Myocyte (in vitro differentiated cells): ENCODE measurements at regions not wholly inside any gene's neighbourhood (a gene's known extent, or its start where the extent isn't known, plus 50 kb on each side); places are given as distances from the start of the nearest gene placed in this dataset.

Experiments used
- DNase-seq: peaks from one replicate; pipeline ENCODE4 v3.0.0-alpha.2; 2012; ENCODE audit warnings: low read depth

DNA sequence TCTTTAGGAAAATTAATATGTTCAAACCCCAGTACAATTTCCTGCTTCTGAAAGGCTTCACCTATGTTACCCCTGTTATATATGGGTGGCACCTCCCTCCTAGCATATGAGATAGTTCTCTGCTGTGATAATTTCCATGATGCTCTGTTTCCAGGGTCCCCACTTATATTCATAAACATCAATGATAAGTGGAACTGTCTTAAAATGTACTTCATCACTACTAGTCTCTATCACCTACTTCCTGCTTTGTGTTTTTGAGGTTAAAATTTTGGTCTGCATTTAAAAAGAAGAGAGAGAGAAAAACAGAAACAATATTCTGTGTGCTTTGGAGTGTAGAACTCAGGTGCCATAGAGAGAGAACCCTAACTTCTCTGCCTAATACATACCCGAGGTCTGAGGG, 234.7 kb downstream of the HTR1A start:
- no peak for DNase-seq

- DNase-seq, result no peak
These were observed 235.7 kb downstream of the HTR1A start for GRCh38 chr5:63726496-63726895.

- DNase-seq, result no peak
These were observed 243.1 kb downstream of the HTR1A start for GRCh38 chr5:63719147-63719546.

- no peak for DNase-seq
These were observed 262.0 kb downstream of the HTR1A start for GRCh38 chr5:63700241-63700640.

GRCh38 chr5:63697811-63698210, 264.4 kb downstream of the HTR1A start:
- DNase-seq, result no peak

DNA sequence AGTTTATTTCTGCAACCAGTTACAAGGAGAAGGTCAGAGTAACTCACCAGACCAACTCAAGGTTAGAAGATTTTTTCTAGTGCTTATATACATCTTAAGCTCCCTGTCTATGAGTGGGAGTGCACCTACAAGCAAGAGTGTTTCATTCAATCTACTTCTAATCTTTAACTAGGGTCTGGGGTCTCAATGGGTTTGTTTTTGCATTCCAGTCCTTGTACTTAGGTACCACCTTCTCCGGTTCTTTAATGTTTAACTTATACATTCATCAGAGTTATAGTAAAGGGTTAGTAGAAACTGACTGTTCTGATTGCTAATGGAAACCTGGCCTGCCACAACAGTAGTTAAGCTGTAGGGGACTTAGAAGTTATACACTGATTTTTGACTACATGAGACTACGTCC, 271.7 kb downstream of the HTR1A start:
- no peak for DNase-seq

DNA sequence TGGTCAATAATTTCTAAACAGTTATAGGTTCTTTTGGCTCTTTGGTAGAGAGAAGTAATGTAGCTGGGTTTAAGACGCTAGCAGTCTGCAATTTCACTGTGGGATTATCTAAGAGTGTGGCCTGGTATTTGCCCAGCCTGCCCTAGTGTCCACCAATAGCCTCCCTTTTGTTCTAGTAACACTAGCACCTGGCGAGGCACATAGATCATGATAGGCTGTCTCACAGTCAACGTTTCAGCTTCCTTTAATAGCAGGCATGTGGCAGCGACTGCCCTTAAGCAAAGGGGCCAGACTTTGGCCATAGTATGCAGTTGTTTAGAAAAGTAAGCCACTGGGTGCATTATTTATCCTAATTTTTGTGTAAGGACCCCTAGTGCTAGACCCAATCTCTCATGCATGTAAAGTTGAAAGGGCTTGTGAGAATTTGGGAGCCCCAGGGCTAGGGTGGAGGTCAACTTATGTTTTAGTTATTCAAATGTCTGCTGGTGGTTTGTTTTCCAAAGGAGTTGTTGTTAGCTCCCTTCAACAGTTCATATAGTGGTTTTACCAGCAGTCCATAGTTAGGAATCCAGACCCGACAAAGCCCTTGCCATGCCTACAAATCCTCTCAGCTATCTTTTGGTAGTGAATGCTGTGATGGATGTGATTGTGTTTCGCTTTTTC, 274.3 kb downstream of the HTR1A start:
- DNase-seq, result no peak

GRCh38 chr5:63686938-63687337, 275.3 kb downstream of the HTR1A start:
- DNase-seq, result no peak

- no peak for DNase-seq
These were observed 276.1 kb downstream of the HTR1A start for GRCh38 chr5:63686181-63686580.

GRCh38 chr5:63685454-63685853, 276.8 kb downstream of the HTR1A start:
- no peak for DNase-seq

- no peak for DNase-seq
These were observed 287.4 kb downstream of the HTR1A start for GRCh38 chr5:63674881-63675280.

GRCh38 chr5:63655043-63655442, 307.2 kb downstream of the HTR1A start:
- DNase-seq, result no peak

DNA sequence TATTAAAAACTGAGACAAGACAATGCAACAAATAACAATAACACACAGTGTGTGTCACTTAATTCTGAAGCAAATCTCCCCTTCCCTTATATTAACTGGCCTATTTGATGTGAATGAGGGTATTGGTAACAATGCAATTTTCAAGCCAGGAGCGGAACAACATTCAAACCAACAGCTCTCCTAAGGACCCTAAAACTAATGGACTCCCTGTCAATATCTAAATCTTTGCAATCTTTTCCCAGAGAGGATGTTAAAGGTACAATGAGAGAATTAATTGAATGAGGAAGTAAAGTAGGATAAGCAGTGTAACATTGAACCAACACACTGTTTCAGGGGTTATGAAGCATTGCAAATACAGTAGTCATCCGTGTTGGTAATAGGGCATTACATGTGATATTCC, 311.7 kb downstream of the HTR1A start:
- no peak for DNase-seq

- no peak for DNase-seq
These were observed 313.9 kb downstream of the HTR1A start for GRCh38 chr5:63648376-63648775.

GRCh38 chr5:63629951-63630630, 332.2 kb downstream of the HTR1A start:
- no peak for DNase-seq

DNA sequence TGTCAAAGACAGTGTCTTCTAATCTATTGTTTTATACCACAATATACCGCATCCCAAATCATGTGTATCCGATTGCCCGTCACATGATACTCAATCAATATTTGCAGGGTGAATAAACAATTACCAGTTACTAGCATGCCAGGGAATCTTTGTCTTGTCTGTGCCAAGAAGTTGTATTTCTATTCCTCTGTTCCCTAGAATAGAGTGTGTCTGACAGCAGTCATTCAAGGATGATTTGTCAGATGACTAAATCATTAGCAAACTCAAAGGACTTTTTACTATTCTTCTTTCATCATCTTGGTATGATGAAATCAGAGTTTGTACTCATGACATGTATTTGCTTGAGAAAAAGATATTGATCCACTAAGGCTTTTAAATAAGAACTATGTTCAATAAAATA, 348.8 kb downstream of the HTR1A start:
- DNase-seq, result no peak

DNA sequence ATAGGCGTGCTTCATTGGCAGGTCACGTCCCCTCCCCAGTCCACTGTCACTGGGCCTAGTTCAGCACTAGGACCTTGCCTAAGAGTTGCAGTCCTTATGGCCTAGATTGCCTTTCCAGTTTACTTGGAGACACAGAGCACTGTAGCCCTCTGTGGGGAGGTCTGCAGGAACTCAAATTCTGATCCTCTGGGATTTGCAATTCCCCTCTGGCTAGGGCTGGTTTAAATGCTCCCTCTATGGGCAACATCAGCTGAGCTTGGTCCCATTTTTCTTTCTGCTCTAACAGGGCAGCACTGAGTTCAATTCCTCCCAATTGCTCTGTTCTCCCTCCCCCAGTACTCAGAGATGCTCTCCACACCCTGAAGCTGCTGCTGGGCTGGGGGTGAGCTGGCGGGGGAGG, 358.2 kb downstream of the HTR1A start:
- no peak for DNase-seq

- DNase-seq, result no peak
These were observed 359.3 kb downstream of the HTR1A start for GRCh38 chr5:63602971-63603370.

DNA sequence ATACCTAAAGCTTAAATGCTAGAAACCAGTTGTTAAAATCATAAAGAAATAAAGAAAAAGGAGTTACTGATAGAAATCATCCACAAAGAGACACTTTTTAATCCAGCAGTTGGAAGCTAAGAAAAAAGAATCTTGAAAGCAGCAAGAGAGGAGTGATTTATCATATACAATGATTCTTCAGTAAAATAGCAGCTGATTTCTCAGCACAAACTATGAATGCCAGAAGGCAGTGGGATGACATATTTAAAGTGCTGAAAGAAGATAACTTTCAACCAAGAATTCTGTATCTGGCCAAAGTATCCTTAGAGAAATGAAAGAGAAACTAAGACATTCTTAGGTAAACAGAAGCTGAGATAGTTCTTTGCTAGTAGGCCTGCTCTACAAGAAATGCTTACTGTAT, 366.0 kb downstream of the HTR1A start:
- no peak for DNase-seq

- DNase-seq, result no peak
These were observed 388.9 kb downstream of the HTR1A start for GRCh38 chr5:63573380-63573779.

DNA sequence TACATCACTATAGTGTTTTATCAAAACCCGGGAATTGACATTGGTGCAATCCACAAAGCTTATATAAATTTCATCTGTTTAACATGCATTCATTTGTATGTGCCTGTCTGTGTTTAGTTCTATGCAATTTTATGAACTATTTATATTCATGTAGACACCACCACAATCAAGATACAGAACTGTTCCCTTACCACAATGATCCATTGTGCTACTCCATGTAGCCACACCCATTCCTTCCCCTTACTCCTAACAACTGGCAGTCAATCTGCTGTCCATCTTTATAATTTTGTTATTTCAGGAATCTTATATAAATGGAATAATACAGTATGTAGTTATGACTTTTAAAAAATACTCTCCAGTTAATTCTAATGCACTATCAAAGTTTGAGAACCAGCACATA, 389.5 kb downstream of the HTR1A start:
- DNase-seq, result no peak

GRCh38 chr5:63570752-63571151, 391.5 kb downstream of the HTR1A start:
- DNase-seq, result no peak

GRCh38 chr5:63564789-63565188, 397.5 kb downstream of the HTR1A start:
- no peak for DNase-seq
